ENCODE measurements at regions not wholly inside any gene's neighbourhood (a gene's known extent, or its start where the extent isn't known, plus 50 kb on each side); places are given as distances from the start of the nearest gene placed in this dataset.

DNA sequence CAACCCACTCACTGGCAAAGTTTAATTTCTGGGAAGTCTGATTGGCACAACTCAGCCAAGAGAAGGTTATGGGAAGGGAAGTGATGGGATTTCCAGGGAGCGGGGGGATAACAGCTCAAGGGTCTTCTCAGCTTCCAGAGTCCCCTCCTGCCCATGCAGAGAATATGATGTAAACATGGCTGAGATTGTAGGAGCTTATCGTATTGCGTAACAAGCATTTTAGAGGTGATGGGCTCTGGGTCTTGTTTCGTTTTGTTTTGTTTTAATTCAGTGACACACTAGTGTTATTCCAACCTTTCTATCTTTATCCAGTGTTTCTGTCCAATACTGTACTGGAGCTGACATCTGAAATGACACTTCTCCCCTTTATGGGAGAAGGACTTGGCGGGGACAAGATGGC, 762.1 kb upstream of the TMEM132C start:
- DNase-seq (ENCODE audit: low read depth in 2 of 2): no peak

GRCh38 chr12:127507341-127507740, 759.6 kb upstream of the TMEM132C start:
- no peak for DNase-seq (ENCODE audit: low read depth in 2 of 2)

DNA sequence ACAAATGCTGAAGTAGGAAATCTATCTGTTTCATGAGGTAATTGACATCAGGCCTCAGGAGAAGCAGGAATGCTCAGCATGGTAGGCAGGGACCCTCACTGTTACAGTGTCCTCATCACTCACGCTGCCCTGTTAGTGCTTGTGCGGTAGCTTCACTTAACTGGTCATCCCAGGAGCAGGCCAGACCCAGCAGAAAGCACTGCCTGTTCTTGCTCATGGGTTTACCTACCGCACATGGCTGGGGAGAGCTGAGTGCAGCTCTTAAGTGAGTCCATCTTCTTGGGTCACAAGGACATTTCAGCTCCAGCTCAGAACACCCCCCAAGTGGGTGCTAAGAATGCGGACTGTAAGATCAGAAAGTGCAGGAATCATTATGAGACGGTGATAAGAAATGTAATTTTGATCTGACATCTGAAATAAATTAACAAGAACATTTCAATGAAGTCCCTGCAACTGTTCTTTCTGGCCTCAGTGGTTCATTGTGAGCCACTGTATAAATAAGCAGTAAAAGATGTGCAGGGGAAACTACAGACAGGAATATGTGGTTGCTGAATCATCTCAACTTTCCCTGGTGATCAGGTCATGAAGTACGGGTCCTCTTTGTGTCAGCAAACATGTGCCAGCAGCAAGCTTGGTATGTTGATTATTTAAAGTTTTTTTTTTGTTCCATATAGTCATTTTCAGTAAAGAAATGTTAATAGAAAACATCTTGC, 757.7 kb upstream of the TMEM132C start:
- DNase-seq (ENCODE audit: low read depth in 2 of 2): no peak

DNA sequence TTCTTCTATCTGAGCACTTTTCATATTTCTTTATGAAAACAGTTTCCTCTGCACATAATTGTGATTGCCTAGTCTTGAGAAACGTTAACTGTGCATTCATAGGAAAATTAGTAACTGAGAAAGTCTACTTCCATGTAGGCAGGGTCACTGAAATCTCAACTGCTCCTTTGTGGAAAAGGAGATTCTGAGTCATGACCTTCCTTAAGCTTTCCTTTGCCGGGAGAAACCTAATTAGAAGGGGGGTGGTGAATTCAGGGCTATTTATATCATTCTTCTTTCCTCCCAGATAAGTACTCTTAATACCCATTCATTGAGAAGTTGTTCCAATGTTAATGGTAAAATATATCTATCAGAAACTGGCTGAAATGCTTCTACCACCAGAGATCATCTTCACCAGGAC, 751.0 kb upstream of the TMEM132C start:
- no peak for DNase-seq (ENCODE audit: low read depth in 2 of 2)

- no peak for DNase-seq (ENCODE audit: low read depth in 2 of 2)
Measured at GRCh38 chr12:127516467-127516866, 750.5 kb upstream of the TMEM132C start.

DNA sequence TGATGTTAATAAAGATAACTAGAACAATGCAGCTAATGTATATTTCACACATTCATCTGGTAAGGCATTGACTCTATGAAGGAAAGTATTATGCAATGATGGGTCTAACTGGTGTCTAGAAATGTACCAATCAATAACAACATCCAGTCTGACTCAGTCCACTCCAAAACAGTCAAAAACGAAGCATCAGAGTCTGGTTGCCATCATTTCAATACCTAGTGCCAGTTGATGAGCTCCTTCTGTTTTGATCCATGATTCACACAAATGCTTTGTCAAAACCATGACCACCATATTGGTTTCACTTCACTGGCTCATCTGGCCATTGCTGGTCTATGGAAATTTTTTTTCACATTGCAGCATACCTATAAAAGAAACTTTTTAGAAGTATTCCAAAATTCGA, 747.2 kb upstream of the TMEM132C start:
- DNase-seq (ENCODE audit: low read depth in 2 of 2): no peak

- DNase-seq (ENCODE audit: low read depth in 2 of 2): no peak
Measured at GRCh38 chr12:127526925-127527324, 740.0 kb upstream of the TMEM132C start.

GRCh38 chr12:127528551-127528950, 738.4 kb upstream of the TMEM132C start:
- DNase-seq (ENCODE audit: low read depth in 2 of 2): no peak

DNA sequence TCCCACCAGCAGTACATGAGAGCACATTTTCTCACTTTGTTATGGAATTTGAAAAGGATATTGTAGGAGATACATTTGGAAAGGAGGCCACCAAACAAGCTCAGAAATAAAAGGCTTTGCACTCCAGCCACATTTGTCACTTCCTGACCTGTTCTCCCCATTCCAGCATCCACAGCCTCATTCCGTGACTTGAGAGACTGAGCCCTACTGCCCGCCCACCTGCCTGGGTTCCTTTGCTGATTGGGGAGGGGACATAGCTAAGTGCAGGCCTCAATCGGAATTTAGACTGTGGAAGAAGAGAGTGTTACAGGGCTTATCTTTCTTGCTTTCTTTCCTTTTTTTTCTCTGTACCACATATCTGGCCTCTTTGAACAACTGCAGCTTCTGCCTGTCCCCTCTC, 735.4 kb upstream of the TMEM132C start:
- DNase-seq (ENCODE audit: low read depth in 2 of 2): no peak

DNA sequence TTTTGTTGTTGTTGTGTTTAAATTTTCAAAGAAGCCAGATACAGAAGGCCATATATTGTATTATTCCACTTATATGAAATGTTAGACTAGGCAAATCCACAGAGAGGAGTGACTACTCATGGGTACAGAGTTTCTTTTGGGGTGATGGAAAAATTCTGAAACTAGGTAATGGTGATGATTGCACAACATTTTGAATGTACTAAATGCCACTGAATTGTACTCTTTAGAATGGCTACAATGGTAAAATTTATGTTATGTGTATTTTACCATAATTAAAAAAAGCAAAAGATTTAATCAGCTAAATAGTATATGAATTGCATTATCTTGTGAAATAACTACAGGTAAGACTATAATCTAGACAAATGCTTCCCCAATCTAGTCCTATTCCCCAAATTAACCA, 733.6 kb upstream of the TMEM132C start:
- no peak for DNase-seq (ENCODE audit: low read depth in 2 of 2)

GRCh38 chr12:127536833-127537428, 730.0 kb upstream of the TMEM132C start:
- no peak for DNase-seq (ENCODE audit: low read depth in 2 of 2)

DNA sequence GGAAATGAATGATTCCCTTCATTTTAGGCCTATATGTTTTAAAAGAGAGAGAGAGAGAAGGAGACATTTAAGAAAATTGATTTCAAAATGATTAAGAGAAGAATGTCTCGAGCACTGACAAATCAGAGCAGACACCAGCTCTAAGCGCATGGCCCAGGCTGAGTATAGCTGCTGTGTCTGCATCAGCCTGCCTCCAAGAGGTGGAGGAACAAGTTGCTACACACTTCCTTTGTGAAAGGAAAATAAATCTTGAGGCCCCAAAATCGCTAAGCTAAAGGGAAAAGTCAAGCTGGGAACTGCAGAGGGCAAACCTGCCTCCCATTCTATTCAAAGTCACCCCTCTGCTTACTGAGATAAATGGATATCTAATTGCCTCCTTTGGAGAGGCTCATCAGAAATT, 728.7 kb upstream of the TMEM132C start:
- no peak for DNase-seq (ENCODE audit: low read depth in 2 of 2)

GRCh38 chr12:127539226-127539858, 727.6 kb upstream of the TMEM132C start:
- no peak for DNase-seq (ENCODE audit: low read depth in 2 of 2)

DNA sequence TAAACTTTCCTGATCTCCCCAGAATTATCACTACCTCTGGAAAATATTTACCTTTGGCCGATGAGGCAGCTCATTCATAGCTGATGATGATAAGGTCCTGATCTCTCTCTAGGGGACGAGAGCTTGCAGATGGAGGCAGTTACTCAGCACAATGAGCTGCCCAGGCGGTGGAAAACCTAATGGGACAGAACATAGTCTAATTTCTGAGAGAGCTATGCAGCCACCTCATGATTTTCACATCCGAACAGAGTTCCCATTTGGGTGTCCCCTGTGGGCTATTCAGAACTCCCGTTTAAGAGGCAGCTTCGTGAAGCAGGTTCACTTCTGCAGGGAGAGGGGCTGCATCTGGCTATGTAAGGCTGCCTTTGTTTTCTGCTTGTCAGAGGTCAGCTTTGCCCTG, 724.6 kb upstream of the TMEM132C start:
- no peak for DNase-seq (ENCODE audit: low read depth in 2 of 2)

GRCh38 chr12:127542931-127543330, 724.0 kb upstream of the TMEM132C start:
- DNase-seq (ENCODE audit: low read depth in 2 of 2): no peak

GRCh38 chr12:127546721-127547505, 720.1 kb upstream of the TMEM132C start:
- no peak for DNase-seq (ENCODE audit: low read depth in 2 of 2)

GRCh38 chr12:127548123-127548553, 718.8 kb upstream of the TMEM132C start:
- no peak for DNase-seq (ENCODE audit: low read depth in 2 of 2)

- no peak for DNase-seq (ENCODE audit: low read depth in 2 of 2)
Measured at GRCh38 chr12:127550271-127550670, 716.7 kb upstream of the TMEM132C start.

GRCh38 chr12:127552838-127553237, 714.1 kb upstream of the TMEM132C start:
- DNase-seq (ENCODE audit: low read depth in 2 of 2): no peak

- no peak for DNase-seq (ENCODE audit: low read depth in 2 of 2)
Measured at GRCh38 chr12:127555071-127555470, 711.9 kb upstream of the TMEM132C start.

DNA sequence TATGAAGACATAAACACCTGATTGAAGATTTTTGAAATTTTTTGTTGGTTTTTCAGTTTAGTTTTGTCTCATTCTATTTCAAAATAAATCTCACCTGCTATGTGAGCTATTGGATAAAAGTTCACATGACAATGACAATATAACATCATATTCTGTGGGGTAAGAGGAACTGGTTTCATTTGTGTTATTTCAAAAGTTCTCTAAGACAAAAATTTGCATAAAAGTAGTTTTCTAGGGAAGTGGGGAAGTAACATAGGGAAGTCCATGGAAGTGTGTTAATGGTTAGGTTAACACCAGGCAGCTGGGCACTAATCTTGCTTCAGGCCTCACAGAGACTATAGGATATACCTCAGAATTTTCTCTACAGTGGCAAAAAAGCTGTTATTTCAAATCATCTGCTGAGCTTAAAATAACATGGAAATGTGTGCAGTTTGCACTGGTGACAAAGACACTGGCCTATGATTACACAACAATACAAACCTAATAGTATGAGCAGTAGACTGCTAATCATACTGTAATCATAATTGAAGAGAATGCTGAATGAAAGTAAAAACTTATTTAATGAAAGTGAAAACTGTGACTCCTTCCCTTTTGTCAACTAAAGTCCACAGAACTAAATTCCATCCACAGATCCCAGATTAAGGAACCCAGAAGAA, 710.6 kb upstream of the TMEM132C start:
- no peak for DNase-seq (ENCODE audit: low read depth in 2 of 2)

GRCh38 chr12:127558361-127558760, 708.6 kb upstream of the TMEM132C start:
- DNase-seq (ENCODE audit: low read depth in 2 of 2): no peak
